ENCODE measurements at regions not wholly inside any gene's neighbourhood (a gene's known extent, or its start where the extent isn't known, plus 50 kb on each side); places are given as distances from the start of the nearest gene placed in this dataset.

DNA sequence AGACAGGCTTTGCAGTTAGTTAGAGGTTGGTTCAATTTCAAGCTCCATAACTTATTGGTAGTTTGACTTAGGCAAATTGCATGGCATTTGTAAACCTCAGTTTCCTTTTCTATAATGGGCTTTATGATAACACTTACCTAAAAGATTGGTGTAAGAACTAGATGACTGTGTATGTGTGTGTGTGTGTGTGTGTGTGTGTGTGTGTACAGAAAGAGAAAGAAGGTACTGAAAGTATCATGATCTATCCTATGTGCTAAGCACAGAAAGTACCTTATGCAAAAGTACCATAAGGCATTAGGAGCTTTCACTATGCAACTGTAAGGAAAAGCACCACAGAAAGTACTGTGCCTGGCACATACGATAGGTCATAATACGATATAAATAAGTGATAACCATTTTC lies 304.3 kb upstream of the KITLG start:
- Histone ChIP-seq H3K36me3 (no peaks in the 10 kb centered on the region), H3K4me1 (no peaks in the 10 kb centered on the region), H3K4me3 (ENCODE audit: low read depth, low read length) (no peak overlapping the region), H3K27me3 (no peaks in the 10 kb centered on the region), H3K9me3 (no peaks in the 10 kb centered on the region)
- no peak for DNase-seq
- TF ChIP-seq, protein P1, sequence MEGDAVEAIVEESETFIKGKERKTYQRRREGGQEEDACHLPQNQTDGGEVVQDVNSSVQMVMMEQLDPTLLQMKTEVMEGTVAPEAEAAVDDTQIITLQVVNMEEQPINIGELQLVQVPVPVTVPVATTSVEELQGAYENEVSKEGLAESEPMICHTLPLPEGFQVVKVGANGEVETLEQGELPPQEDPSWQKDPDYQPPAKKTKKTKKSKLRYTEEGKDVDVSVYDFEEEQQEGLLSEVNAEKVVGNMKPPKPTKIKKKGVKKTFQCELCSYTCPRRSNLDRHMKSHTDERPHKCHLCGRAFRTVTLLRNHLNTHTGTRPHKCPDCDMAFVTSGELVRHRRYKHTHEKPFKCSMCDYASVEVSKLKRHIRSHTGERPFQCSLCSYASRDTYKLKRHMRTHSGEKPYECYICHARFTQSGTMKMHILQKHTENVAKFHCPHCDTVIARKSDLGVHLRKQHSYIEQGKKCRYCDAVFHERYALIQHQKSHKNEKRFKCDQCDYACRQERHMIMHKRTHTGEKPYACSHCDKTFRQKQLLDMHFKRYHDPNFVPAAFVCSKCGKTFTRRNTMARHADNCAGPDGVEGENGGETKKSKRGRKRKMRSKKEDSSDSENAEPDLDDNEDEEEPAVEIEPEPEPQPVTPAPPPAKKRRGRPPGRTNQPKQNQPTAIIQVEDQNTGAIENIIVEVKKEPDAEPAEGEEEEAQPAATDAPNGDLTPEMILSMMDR (IDR thresholded peaks at IDR 0.05; ENCODE audit: low read depth, low read length) = no peak

DNA sequence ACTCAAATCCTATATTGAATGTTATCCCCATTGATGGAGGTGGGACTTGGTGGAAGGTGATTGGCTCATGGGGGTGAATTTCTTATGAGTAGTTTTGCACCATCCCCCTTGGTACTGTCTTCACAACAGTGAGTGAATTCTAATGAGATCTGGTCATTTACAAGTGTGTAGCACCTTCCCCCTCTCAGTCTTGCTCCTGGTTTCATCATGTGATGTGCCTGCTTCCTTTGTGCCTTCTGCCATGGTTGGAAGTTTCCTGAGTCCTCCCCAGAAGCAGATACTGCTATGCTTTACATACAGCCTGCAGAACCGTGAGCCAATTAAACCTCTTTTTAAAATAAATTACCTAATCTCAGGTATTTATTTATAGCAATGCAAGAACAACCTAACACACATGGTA lies 302.4 kb upstream of the KITLG start:
- no peak for DNase-seq
- no peaks in the 10 kb centered on the region for H3K4me1 ChIP-seq
- H3K4me3 ChIP-seq (ENCODE audit: low read depth, low read length) = no peak overlapping the region
- H3K27me3 ChIP-seq = no peaks in the 10 kb centered on the region
- H3K9me3 ChIP-seq = no peaks in the 10 kb centered on the region
- H3K36me3 ChIP-seq = no peaks in the 10 kb centered on the region
- TF ChIP-seq, protein P1 (IDR thresholded peaks at IDR 0.05; ENCODE audit: low read depth, low read length) = no peak

DNA sequence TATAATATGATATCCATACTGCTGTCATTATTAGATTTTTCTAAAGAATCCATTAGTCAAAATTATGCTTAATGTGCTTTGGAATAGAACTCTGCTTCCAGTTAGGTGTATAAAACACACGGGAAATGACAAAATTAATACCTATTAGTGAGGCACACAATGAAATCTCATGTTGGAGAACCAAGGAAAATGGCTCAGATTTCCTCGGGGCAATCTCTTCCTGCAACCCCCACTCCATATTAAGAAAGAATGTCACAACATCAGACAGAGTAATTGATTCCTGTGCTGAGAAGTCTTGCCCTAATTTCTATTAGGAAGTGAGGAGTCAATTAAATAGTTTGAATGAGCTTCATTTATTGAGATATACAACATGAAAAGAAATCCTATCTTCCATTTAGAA lies 299.8 kb upstream of the KITLG start:
- Histone ChIP-seq H3K9me3 (no peaks in the 10 kb centered on the region; the same call in 1 of the 2 replicates), H3K4me3 (ENCODE audit: low read depth, low read length) (no peak overlapping the region), H3K4me1 (no peaks in the 10 kb centered on the region), H3K36me3 (no peaks in the 10 kb centered on the region), H3K27me3 (no peaks in the 10 kb centered on the region)
- TF ChIP-seq, protein P1 (IDR thresholded peaks at IDR 0.05; ENCODE audit: low read depth, low read length) = no peak
- no peak for DNase-seq

DNA sequence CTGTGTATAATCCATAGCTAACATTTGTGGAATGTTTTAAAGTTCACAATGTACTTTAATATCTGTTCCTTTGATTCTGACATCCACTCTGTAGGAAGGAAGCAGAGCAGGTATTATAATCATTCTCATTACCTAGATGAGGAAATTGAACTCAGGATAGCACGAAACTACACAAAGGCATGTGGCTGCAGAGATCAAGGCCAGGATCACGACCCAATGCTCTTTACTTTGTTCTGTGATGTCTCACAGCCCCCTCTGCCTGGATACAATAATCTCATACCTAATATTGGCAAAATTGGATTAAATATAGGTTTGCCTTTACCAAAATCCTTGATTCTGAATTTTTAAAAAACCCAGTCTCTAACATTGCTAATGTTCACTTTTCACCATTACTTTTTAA lies 298.0 kb upstream of the KITLG start:
- Histone ChIP-seq H3K4me3 (ENCODE audit: low read depth, low read length) (no peak overlapping the region), H3K36me3 (no peaks in the 10 kb centered on the region), H3K4me1 (no peaks in the 10 kb centered on the region), H3K9me3 (no peaks in the 10 kb centered on the region; the same call in 1 of the 2 replicates), H3K27me3 (no peaks in the 10 kb centered on the region)
- TF ChIP-seq, protein P1 (IDR thresholded peaks at IDR 0.05; ENCODE audit: low read depth, low read length) = no peak
- DNase-seq = no peak

DNA sequence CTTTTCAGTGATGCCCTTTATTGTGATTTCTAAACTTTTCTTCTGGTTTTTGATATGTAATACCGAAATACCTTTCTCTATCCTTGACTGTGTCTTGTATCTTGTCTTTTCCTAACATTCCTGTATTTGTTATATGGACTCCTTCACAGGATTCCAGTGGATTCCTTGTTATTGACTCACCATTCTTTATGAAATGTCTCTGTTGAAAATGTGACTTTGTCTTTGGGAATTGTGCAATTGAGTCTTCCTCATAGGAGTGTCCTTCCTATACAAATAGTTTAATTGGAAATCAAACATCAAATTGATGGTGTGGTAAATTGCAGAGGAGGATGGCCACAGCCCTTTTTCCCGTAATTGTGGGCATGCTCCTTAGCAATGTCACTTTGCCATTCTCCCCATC lies 296.6 kb upstream of the KITLG start:
- no peak for DNase-seq
- TF ChIP-seq, protein P1 (IDR thresholded peaks at IDR 0.05; ENCODE audit: low read depth, low read length) = no peak
- H3K27me3 ChIP-seq = no peaks in the 10 kb centered on the region
- H3K4me3 ChIP-seq (ENCODE audit: low read depth, low read length) = no peak overlapping the region
- no peaks in the 10 kb centered on the region for H3K4me1 ChIP-seq
- H3K36me3 ChIP-seq = no peaks in the 10 kb centered on the region
- H3K9me3 ChIP-seq = no peaks in the 10 kb centered on the region; the same call in 1 of the 2 replicates

DNA sequence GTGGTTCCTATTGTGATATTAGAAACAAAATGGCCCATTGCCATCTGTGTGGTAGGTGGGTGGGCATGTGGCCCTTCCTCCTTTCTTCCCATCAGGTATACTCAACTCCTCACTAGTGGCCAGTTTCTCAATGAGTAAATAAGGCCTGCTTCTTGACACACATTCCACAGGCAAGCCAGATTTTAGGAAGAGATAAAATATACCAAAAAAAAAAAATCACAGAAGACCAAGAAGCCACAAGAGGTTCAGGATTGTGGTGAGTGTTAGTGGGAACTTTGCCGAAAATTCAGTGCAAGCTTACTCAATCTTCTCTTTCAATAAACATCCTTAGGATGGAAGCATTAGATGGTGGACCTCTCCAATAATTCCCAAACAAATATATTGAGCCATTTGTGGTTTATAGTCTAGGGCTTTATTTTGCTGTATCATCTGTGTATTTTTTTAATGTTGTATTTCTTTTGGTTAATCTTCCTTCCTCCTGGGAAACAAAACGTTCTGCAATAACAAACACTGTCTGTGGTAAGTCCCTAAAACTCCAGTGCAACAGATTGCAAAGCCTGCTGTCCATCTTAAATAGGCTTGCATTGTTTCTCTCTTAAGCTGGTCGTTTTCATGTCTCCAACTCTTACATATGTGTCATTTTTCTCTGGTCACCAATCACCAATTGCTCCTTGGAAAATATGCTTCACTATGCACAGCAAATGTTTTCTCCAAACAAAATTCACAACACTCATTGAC lies 289.9 kb upstream of the KITLG start:
- DNase-seq = no peak

More for the DNA sequence above, 289.9 kb upstream of the KITLG start:
- H3K36me3 ChIP-seq = no peaks in the 10 kb centered on the region
- H3K27me3 ChIP-seq = no peaks in the 10 kb centered on the region
- no peaks in the 10 kb centered on the region for H3K9me3 ChIP-seq
- H3K4me3 ChIP-seq (ENCODE audit: low read depth, low read length) = no peak overlapping the region
- H3K4me1 ChIP-seq = no peaks in the 10 kb centered on the region
- TF ChIP-seq, protein P1 (IDR thresholded peaks at IDR 0.05; ENCODE audit: low read depth, low read length) = no peak
